HG03135 (cell line): ENCODE measurements at regions not wholly inside any gene's neighbourhood (a gene's known extent, or its start where the extent isn't known, plus 50 kb on each side); places are given as distances from the start of the nearest gene placed in this dataset.

Experiments
- ATAC-seq: cut with Tn5 transposase; IDR thresholded peaks from one replicate; pipeline ENCODE4 v1.9.1; 2021; ENCODE audit warnings: mild to moderate bottlenecking, moderate library complexity; ENCODE audit not compliant: unreplicated experiment

- ATAC-seq, result peak; percentile 54
Measured at GRCh38 chr2:60400462-60401246, 152.8 kb downstream of the BCL11A start.

- ATAC-seq, result no peak
Measured at GRCh38 chr2:60394463-60394862, 159.0 kb downstream of the BCL11A start.

- no peak for ATAC-seq
Measured at GRCh38 chr2:60391649-60392375, 161.6 kb downstream of the BCL11A start.

- no peak for ATAC-seq
Measured at GRCh38 chr2:60391230-60391629, 162.2 kb downstream of the BCL11A start.

- ATAC-seq, result no peak
Measured at GRCh38 chr2:60386436-60386835, 167.0 kb downstream of the BCL11A start.

GRCh38 chr2:60385648-60386047 lies 167.8 kb downstream of the BCL11A start:
- no peak for ATAC-seq

- no peak for ATAC-seq
Measured at GRCh38 chr2:60383401-60384143, 169.9 kb downstream of the BCL11A start.

- ATAC-seq, result no peak
Measured at GRCh38 chr2:60380411-60380810, 173.0 kb downstream of the BCL11A start.

- no peak for ATAC-seq
Measured at GRCh38 chr2:60379684-60380083, 173.8 kb downstream of the BCL11A start.

GRCh38 chr2:60379216-60379615 lies 174.2 kb downstream of the BCL11A start:
- no peak for ATAC-seq

GRCh38 chr2:60377825-60378224 lies 175.6 kb downstream of the BCL11A start:
- no peak for ATAC-seq

GRCh38 chr2:60376252-60376651 lies 177.2 kb downstream of the BCL11A start:
- no peak for ATAC-seq

GRCh38 chr2:60371681-60372080 lies 181.8 kb downstream of the BCL11A start:
- no peak for ATAC-seq

- ATAC-seq, result no peak
Measured at GRCh38 chr2:60371219-60371618, 182.2 kb downstream of the BCL11A start.

GRCh38 chr2:60370814-60371213 lies 182.6 kb downstream of the BCL11A start:
- no peak for ATAC-seq

- ATAC-seq, result no peak
Measured at GRCh38 chr2:60368456-60368855, 185.0 kb downstream of the BCL11A start.

- no peak for ATAC-seq
Measured at GRCh38 chr2:60366135-60366712, 187.2 kb downstream of the BCL11A start.

GRCh38 chr2:60365556-60365955 lies 187.9 kb downstream of the BCL11A start:
- ATAC-seq, result no peak

GRCh38 chr2:60364491-60364890 lies 189.0 kb downstream of the BCL11A start:
- no peak for ATAC-seq

- no peak for ATAC-seq
Measured at GRCh38 chr2:60361498-60361897, 192.0 kb downstream of the BCL11A start.

GRCh38 chr2:60359569-60359968 lies 193.9 kb downstream of the BCL11A start:
- no peak for ATAC-seq
